ENCODE measurements at regions not wholly inside any gene's neighbourhood (a gene's known extent, or its start where the extent isn't known, plus 50 kb on each side); places are given as distances from the start of the nearest gene placed in this dataset.

DNA sequence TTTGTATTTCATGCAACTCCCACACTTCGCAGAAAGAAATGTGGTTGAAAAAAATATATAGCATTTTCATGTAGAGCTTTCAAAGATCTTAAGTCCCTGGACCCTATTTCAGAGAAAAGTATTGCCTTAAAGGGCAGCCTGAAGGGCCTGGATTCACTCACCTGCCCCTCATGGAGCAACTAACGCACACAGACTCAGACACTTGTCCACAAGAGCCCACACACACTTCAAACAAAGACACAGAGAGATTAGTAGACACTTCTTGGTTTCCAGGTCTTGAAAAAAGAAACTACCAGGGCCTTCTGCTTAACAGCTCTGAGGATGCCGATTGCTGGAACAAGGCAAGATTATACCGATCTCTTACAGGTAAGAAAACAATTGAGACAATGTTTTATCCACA is 122.2 kb downstream of the ZBTB18 start:
- H3K4me3 ChIP-seq (ENCODE audit: low read depth, low read length): no peak overlapping the region
- no peak for DNase-seq (ENCODE audit: low read depth)
- TF ChIP-seq, protein P1, sequence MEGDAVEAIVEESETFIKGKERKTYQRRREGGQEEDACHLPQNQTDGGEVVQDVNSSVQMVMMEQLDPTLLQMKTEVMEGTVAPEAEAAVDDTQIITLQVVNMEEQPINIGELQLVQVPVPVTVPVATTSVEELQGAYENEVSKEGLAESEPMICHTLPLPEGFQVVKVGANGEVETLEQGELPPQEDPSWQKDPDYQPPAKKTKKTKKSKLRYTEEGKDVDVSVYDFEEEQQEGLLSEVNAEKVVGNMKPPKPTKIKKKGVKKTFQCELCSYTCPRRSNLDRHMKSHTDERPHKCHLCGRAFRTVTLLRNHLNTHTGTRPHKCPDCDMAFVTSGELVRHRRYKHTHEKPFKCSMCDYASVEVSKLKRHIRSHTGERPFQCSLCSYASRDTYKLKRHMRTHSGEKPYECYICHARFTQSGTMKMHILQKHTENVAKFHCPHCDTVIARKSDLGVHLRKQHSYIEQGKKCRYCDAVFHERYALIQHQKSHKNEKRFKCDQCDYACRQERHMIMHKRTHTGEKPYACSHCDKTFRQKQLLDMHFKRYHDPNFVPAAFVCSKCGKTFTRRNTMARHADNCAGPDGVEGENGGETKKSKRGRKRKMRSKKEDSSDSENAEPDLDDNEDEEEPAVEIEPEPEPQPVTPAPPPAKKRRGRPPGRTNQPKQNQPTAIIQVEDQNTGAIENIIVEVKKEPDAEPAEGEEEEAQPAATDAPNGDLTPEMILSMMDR (IDR thresholded peaks at IDR 0.05; ENCODE audit: low read depth, low read length, missing control alignments): no peak

DNA sequence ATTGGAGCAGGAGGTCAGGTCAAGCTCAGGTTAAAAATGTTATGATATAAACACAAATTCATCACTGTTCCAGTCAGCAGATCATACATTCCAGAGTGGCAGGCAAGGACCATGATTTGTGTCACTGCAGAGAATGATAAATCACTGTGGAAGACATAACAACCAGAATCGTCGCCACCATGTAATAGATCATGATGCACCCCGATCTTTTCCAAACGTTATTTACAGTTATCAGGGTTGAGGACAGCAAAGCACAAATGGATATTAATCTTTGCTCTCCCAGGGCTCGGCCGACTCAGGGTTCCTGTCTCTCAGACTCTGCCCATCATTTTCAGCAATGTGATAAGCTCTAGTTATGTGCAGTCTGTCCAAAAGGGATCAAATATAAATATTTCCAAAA is 122.7 kb downstream of the ZBTB18 start:
- no peak for DNase-seq (ENCODE audit: low read depth)
- TF ChIP-seq, protein P1 (IDR thresholded peaks at IDR 0.05; ENCODE audit: low read depth, low read length, missing control alignments): no peak
- H3K4me3 ChIP-seq (ENCODE audit: low read depth, low read length): no peak overlapping the region

DNA sequence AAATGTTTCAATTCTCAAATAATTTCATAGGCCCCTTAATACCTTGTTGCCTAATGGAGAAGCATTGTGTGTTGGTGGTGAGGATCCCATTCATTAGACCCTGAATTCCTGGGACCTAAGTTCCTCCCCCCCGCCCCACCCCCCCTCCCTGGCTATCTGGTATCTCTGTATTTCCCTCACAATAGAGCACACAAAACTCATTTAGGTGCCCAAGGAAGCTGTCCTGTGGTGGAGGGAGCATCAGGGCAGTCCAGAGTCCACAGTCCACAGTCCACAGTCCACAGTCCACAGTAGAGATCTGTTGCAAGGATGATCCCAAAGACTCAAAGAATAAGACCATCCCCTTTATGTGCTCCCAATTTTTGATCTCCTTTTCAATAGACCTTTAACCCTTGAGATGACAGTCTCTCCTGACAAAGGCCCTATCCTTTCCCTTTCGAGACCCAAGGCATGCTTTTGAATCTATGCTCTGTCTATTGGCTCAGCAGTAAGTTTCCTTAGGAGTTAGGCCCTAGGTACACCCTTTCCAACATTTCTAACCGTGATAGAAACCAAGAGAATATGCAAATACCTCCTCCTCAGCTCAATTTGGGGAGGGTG is 123.9 kb downstream of the ZBTB18 start:
- DNase-seq (ENCODE audit: low read depth): no peak
- no peak overlapping the region for H3K4me3 ChIP-seq (ENCODE audit: low read depth, low read length)
- TF ChIP-seq, protein P1 (IDR thresholded peaks at IDR 0.05; ENCODE audit: low read depth, low read length, missing control alignments): no peak

DNA sequence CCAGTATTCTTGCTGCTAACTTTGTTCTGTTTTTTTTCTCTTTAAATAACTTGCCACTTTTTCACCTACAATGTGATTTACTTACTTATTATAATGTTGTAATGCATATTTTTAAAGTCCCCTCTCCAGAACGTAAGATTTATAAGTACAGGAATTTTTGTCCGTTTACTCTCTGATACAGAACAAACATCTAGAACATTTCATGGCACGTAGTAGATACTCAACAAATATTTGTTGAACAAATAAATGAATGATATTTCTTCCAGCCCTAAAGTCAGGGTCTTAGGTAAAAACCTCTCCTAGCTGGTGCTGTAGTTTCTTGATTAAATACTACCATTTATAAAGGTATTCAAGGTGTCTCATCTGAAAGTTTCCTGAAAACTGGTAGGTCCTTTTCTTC is 125.1 kb downstream of the ZBTB18 start:
- no peak for DNase-seq (ENCODE audit: low read depth)
- TF ChIP-seq, protein P1 (IDR thresholded peaks at IDR 0.05; ENCODE audit: low read depth, low read length, missing control alignments): no peak
- H3K4me3 ChIP-seq (ENCODE audit: low read depth, low read length): no peak overlapping the region

DNA sequence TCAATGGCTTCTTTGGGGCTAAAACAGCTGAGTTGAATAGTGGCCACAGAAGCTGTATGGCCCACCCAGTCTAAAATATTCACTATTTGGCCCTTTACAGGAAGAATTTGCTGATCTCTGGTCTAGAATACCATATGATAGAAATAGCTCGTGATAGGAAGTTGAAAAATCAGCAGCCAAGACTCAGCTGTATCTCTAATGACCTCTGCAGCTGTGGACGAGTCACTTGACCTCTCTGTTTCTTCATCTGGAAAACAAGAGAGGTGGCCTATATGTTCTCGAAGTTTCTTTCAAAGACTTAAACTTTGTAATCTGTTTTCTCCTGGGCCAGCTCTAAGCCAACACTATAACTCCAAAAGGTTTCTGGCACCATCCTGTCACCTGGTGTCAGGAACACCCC is 129.2 kb downstream of the ZBTB18 start:
- H3K4me3 ChIP-seq (ENCODE audit: low read depth, low read length): no peak overlapping the region
- TF ChIP-seq, protein P1 (IDR thresholded peaks at IDR 0.05; ENCODE audit: low read depth, low read length, missing control alignments): no peak
- no peak for DNase-seq (ENCODE audit: low read depth)

DNA sequence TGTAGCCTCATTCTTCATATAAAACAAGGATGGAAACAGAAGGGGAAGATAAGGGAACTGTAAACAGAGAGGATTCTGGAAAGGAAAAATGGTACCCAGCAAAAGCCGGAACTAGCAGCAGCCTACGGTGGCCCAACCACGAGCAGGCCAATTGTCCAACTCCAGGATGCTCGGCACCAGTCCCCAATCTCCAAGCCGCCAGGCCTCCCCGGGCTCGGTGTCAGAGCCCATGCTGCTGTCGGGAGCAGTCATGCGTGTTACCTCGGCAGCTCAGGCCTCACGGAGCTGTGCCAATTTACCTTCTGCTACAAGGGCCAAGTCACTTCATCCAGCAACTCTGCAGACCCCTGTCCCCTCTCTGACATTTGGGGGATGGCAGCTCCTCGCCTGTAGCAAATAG is 130.8 kb downstream of the ZBTB18 start:
- TF ChIP-seq, protein P1 (IDR thresholded peaks at IDR 0.05; ENCODE audit: low read depth, low read length, missing control alignments): no peak
- no peak overlapping the region for H3K4me3 ChIP-seq (ENCODE audit: low read depth, low read length)
- no peak for DNase-seq (ENCODE audit: low read depth)

DNA sequence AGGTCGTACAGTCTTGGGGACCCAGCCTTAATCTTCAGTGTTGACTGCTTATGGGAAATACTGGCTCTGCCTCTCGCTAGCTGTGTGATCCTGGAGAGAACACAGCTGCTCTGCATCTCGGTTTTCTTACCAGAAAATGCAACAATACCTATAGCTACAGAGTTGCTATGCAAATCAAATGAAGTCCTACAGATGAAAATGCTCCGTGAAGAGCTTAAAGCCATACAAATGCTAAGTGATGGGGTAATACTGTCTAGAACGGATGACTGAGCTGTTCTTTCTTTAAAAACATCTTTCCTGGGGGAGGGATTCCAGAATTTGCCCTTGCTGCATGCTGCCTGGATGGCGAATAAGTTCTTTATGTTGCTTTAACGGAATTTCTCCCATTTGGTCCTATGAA is 132.0 kb downstream of the ZBTB18 start:
- no peak overlapping the region for H3K4me3 ChIP-seq (ENCODE audit: low read depth, low read length)
- DNase-seq (ENCODE audit: low read depth): no peak
- TF ChIP-seq, protein P1 (IDR thresholded peaks at IDR 0.05; ENCODE audit: low read depth, low read length, missing control alignments): no peak
